IMR-90 (cell line): ENCODE measurements at regions not wholly inside any gene's neighbourhood (a gene's known extent, or its start where the extent isn't known, plus 50 kb on each side); places are given as distances from the start of the nearest gene placed in this dataset.

Experiments
- RAD21 ChIP-seq: IDR thresholded peaks from 2 replicates; pipeline ENCODE4 v1.6.1; 2012; ENCODE audit warnings: low read length, improper control_type of control experiment
- TF ChIP-seq, protein P1 (sequence below): conservative IDR thresholded peaks from 2 replicates; pipeline ENCODE4 v1.5.1; 2012; ENCODE audit warnings: mild to moderate bottlenecking, low read depth, low read length, improper control_type of control experiment

DNA sequence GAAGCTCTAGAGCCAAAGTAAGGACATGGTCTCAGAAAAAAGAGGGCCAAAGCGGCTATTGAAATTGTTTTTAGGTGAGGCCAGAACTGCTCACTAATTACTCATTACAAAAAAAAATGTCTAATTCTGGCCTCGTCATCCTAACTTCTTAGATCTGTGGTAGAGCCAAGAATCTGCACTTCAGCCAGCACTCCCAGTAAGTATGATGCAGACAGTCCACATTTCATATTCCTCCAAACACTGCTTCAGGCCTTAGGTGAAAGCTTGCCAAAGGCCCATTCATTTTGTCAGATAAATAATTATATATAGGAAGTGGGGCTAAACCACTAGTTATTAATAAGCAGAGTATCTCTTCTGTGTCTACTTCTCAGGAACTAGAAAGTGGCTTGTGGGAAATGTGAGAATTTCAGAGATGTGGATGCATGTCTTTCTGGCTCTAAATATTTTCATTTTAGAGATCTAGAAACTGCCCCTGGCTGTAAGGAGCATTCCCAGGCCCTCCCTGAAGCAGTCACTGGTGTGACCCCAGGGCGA is 554.0 kb downstream of the TLE4 start:
- TF ChIP-seq, protein P1, sequence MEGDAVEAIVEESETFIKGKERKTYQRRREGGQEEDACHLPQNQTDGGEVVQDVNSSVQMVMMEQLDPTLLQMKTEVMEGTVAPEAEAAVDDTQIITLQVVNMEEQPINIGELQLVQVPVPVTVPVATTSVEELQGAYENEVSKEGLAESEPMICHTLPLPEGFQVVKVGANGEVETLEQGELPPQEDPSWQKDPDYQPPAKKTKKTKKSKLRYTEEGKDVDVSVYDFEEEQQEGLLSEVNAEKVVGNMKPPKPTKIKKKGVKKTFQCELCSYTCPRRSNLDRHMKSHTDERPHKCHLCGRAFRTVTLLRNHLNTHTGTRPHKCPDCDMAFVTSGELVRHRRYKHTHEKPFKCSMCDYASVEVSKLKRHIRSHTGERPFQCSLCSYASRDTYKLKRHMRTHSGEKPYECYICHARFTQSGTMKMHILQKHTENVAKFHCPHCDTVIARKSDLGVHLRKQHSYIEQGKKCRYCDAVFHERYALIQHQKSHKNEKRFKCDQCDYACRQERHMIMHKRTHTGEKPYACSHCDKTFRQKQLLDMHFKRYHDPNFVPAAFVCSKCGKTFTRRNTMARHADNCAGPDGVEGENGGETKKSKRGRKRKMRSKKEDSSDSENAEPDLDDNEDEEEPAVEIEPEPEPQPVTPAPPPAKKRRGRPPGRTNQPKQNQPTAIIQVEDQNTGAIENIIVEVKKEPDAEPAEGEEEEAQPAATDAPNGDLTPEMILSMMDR, result no peak
- TF ChIP-seq RAD21, result no peak
